H4 (cell line): ENCODE measurements at regions not wholly inside any gene's neighbourhood (a gene's known extent, or its start where the extent isn't known, plus 50 kb on each side); places are given as distances from the start of the nearest gene placed in this dataset.
A peak's percentile ranks its signal among the peaks of the same experiment; 100 is the strongest.
"Not testable (repeated sequence)": the region's sequence is repeated elsewhere in the genome, so short reads cannot be mapped to it uniquely, and the experiment has no call there.

Experiments
- DNase-seq: peaks from one replicate; pipeline ENCODE4 v3.0.0-alpha.2; 2015; ENCODE audit warnings: low spot score

- DNase-seq, result no peak
These were observed 868.3 kb downstream of the STIM2 start for GRCh38 chr4:27728892-27729291.

- DNase-seq, result no peak
These were observed 882.2 kb downstream of the STIM2 start for GRCh38 chr4:27742816-27743215.

- DNase-seq, result no peak
These were observed 899.3 kb downstream of the STIM2 start for GRCh38 chr4:27759611-27760575.

- DNase-seq, result no peak
These were observed 903.3 kb downstream of the STIM2 start for GRCh38 chr4:27763830-27764525.

GRCh38 chr4:27764526-27764837, 903.8 kb downstream of the STIM2 start:
- no peak for DNase-seq

GRCh38 chr4:27770895-27771294, 910.3 kb downstream of the STIM2 start:
- no peak for DNase-seq

GRCh38 chr4:27775156-27775555, 914.5 kb downstream of the STIM2 start:
- DNase-seq, result no peak

- no peak for DNase-seq
These were observed 919.2 kb downstream of the STIM2 start for GRCh38 chr4:27779827-27780226.

- no peak for DNase-seq
These were observed 926.6 kb downstream of the STIM2 start for GRCh38 chr4:27787195-27787594.

GRCh38 chr4:27789773-27790172, 929.1 kb downstream of the STIM2 start:
- peak; percentile 15 for DNase-seq

- DNase-seq, result no peak
These were observed 930.3 kb downstream of the STIM2 start for GRCh38 chr4:27790911-27791310.

- peak; percentile 63 for DNase-seq
These were observed 931.0 kb downstream of the STIM2 start for GRCh38 chr4:27791640-27792039.

- no peak for DNase-seq
These were observed 946.6 kb downstream of the STIM2 start for GRCh38 chr4:27807207-27807606.

GRCh38 chr4:27811948-27812347, 951.3 kb downstream of the STIM2 start:
- no peak for DNase-seq

GRCh38 chr4:27813226-27813625, 952.6 kb downstream of the STIM2 start:
- not testable (repeated sequence) for DNase-seq

GRCh38 chr4:27813699-27814425, 953.2 kb downstream of the STIM2 start:
- DNase-seq, result peak; percentile 58

GRCh38 chr4:27819246-27819645, 958.6 kb downstream of the STIM2 start:
- DNase-seq, result no peak

GRCh38 chr4:27828843-27829242, 968.2 kb downstream of the STIM2 start:
- no peak for DNase-seq

GRCh38 chr4:27830251-27830650, 969.6 kb downstream of the STIM2 start:
- no peak for DNase-seq

- no peak for DNase-seq
These were observed 975.2 kb downstream of the STIM2 start for GRCh38 chr4:27835851-27836250.

- DNase-seq, result peak; percentile 20
These were observed 975.9 kb downstream of the STIM2 start for GRCh38 chr4:27836523-27836922.

GRCh38 chr4:27843776-27844175, 983.1 kb downstream of the STIM2 start:
- no peak for DNase-seq
